HG03135 (cell line): ENCODE measurements at regions not wholly inside any gene's neighbourhood (a gene's known extent, or its start where the extent isn't known, plus 50 kb on each side); places are given as distances from the start of the nearest gene placed in this dataset.
"Not testable (repeated sequence)": the region's sequence is repeated elsewhere in the genome, so short reads cannot be mapped to it uniquely, and the experiment has no call there.

ENCODE experiments used
- ATAC-seq: cut with Tn5 transposase; IDR thresholded peaks from one replicate; pipeline ENCODE4 v1.9.1; 2021; ENCODE audit warnings: mild to moderate bottlenecking, moderate library complexity; ENCODE audit not compliant: unreplicated experiment

- ATAC-seq: no peak
Observed at GRCh38 chr6:140816681-140817080, 1316.0 kb upstream of the GJE1 start.

GRCh38 chr6:140812636-140813035, 1320.1 kb upstream of the GJE1 start:
- no peak for ATAC-seq

- no peak for ATAC-seq
Observed at GRCh38 chr6:140811642-140812041, 1321.1 kb upstream of the GJE1 start.

- ATAC-seq: peak; percentile 68
Observed at GRCh38 chr6:140809694-140810101, 1323.0 kb upstream of the GJE1 start.

- ATAC-seq: no peak
Observed at GRCh38 chr6:140806431-140806830, 1326.3 kb upstream of the GJE1 start.

- no peak for ATAC-seq
Observed at GRCh38 chr6:140794544-140794943, 1338.2 kb upstream of the GJE1 start.

GRCh38 chr6:140790109-140790508, 1342.6 kb upstream of the GJE1 start:
- no peak for ATAC-seq

- ATAC-seq: no peak
Observed at GRCh38 chr6:140789466-140789865, 1343.3 kb upstream of the GJE1 start.

- ATAC-seq: no peak
Observed at GRCh38 chr6:140785926-140786325, 1346.8 kb upstream of the GJE1 start.

GRCh38 chr6:140784573-140784972, 1348.2 kb upstream of the GJE1 start:
- no peak for ATAC-seq

GRCh38 chr6:140783504-140783903, 1349.2 kb upstream of the GJE1 start:
- ATAC-seq: not testable (repeated sequence)

- ATAC-seq: no peak
Observed at GRCh38 chr6:140782941-140783340, 1349.8 kb upstream of the GJE1 start.

GRCh38 chr6:140779991-140780596, 1352.6 kb upstream of the GJE1 start:
- ATAC-seq: no peak

GRCh38 chr6:140779341-140779740, 1353.4 kb upstream of the GJE1 start:
- ATAC-seq: no peak

GRCh38 chr6:140777780-140778179, 1354.9 kb upstream of the GJE1 start:
- ATAC-seq: no peak

GRCh38 chr6:140775061-140775460, 1357.7 kb upstream of the GJE1 start:
- ATAC-seq: no peak

GRCh38 chr6:140774080-140774505, 1358.6 kb upstream of the GJE1 start:
- ATAC-seq: peak; percentile 99

- no peak for ATAC-seq
Observed at GRCh38 chr6:140773276-140773675, 1359.4 kb upstream of the GJE1 start.

GRCh38 chr6:140772576-140772975, 1360.1 kb upstream of the GJE1 start:
- no peak for ATAC-seq

- ATAC-seq: no peak
Observed at GRCh38 chr6:140768133-140768532, 1364.6 kb upstream of the GJE1 start.

- ATAC-seq: no peak
Observed at GRCh38 chr6:140766999-140767398, 1365.7 kb upstream of the GJE1 start.

- ATAC-seq: no peak
Observed at GRCh38 chr6:140758169-140758877, 1374.4 kb upstream of the GJE1 start.

GRCh38 chr6:140752234-140752633, 1377.8 kb upstream of the CITED2 start:
- ATAC-seq: no peak
